NCI-H2196 (cell line): ENCODE measurements at regions not wholly inside any gene's neighbourhood (a gene's known extent, or its start where the extent isn't known, plus 50 kb on each side); places are given as distances from the start of the nearest gene placed in this dataset.

ENCODE experiments used
- DNase-seq: peaks from one replicate; lab custom pipeline; 2025; ENCODE audit not compliant: unreplicated experiment; lab: John Stamatoyannopoulos, UW

DNA sequence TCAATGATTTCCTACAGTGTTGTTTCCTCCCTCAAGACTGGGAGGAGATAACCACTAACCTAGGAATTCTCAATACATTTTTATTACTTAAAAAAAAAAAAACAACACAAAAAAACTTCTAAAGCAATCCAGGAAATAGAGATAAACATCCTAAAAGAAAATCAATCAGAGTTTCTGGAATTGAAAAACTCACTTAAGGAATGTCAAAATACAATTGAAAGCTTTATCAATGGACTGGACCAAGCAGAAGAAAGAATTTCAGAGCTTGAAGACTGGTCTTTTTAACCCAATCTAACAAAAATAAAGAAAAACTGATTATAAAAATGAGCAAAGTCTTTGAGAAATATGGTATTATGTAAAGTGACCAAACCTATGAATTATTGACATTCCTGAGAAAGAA is 394.1 kb downstream of the XPNPEP1 start:
- no peak for DNase-seq

- no peak for DNase-seq
These were observed 405.6 kb downstream of the XPNPEP1 start for GRCh38 chr10:109517748-109518147.

- DNase-seq: no peak
These were observed 418.9 kb downstream of the XPNPEP1 start for GRCh38 chr10:109504401-109504800.

- DNase-seq: no peak
These were observed 435.6 kb downstream of the XPNPEP1 start for GRCh38 chr10:109487691-109488090.

GRCh38 chr10:109480836-109481235 is 442.5 kb downstream of the XPNPEP1 start:
- DNase-seq: no peak

DNA sequence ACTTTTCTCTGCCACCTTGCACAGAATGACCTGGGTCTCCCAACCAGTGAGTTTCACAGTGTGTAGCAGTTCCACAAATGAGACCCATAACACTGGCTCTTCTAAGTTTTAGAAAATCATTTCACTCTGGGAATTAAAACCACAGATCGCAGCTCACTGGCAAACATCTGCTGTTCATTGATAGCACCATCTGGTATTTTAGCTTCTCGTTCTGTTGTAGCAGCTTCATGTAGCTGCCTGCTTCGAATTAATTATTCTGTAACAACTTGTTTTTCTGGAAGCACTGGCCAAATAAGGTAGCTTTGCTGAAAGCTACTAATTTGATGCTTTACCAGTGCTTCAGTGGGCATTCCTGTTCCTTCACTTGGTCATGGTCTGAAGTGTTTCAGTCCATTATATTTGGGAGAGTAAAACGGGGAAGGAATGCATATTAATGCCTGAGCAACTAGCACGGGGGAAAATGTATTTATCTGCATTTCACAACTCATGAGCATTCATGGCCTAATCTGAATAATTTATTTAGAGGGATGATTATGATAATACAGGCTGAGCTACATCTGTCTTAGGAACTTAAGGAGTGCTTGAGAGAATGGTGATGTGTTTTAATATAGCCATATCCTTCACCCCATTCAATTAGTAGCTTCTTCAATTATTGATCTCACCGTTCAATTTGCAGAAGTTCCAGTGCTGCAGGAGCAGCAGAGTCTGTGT is 447.4 kb downstream of the XPNPEP1 start:
- DNase-seq: no peak

GRCh38 chr10:109474812-109475211 is 448.5 kb downstream of the XPNPEP1 start:
- no peak for DNase-seq

GRCh38 chr10:109474261-109474660 is 449.1 kb downstream of the XPNPEP1 start:
- no peak for DNase-seq

DNA sequence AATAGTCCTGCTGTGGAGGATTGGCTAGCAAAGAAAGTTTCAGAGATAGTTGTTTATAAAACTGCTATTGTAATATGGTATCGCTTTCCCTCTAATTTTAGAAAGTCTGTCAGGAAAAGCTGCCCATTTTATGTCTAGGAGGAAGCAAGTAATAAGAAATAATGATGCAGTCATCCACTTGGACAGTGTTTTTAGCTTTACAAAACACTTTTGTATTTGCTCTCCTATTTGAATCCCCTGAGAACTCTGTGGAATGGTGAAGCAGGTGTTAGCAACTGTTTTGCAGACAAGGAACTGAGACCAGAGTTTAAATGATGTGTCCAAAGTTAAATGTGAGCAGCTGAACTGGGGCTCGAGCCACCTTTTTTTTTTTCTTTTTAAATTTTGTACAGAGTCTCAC is 455.8 kb downstream of the XPNPEP1 start:
- no peak for DNase-seq

- no peak for DNase-seq
These were observed 458.4 kb downstream of the XPNPEP1 start for GRCh38 chr10:109464949-109465348.

GRCh38 chr10:109457302-109457638 is 466.0 kb downstream of the XPNPEP1 start:
- no peak for DNase-seq

DNA sequence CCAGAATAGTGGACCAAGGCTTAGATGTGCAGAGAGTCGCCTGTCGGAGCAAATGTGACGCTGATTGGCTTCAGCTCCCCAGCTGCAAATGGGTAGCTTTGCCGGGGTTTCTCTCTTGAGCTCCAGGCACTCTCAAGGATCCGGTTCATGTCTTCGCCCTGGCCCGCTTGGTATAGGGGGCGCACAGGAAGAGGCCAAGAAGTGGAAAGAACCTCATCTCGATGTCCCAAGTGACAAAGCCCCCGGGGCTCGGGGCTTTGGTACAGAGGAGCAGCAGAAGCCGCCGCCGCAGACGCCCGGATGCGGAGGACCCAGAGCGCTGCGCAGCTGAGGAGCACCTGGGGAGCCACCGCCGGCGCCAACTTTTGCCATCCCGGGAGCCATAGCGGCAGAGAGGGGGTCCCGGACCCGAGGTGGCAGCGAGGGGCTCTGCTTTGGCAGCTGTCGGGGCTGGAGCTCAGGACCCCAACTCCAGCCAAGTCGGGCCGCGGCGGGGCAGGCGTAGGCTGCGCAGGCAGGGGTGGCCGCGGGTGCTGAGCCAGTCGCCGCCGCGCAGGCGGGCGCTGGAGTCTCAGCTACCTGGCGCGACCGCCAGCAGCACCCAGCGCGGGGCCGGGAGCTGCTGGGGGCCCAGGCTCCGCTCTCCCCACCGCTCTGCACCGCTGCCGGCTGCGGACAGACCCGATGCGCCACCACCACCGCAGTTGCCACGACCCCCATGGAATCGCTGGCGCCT is 466.6 kb downstream of the XPNPEP1 start:
- no peak for DNase-seq

DNA sequence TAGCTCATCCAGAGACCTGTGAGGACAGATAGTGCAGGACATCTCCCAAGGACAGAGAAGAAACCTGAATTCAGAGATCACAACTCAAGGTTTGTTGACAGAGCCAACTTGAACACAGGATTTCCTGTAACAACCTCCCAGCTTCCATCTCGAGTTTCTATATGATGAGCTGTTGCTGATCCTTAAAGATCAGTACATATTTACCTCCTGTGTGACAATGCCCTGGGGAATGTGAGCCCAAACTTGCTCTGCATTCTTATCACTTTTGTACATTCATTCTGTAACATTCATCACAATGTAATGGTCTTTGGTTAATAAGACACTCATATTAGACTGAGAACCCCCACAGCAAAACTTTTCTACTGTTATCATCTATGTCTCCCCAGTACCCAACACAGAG is 468.6 kb downstream of the XPNPEP1 start:
- DNase-seq: no peak

DNA sequence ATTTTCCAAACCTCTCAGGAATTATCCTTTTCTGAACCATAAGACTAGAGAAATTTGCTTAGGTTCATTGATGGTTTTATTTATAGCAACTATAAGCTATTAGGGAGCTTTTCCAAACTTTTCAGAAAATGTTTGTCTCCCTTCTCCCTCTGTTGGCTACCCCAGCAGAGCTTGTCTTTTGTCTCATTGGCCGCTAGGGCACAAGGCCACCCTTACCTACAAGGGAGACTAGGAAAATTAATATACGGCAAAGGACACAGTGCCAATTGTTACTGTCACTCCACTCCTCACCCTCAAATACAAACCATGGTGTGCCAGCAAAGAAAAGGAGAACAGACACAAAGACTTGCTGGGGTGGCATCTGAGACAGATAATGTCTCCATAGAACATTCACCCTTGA is 471.4 kb downstream of the XPNPEP1 start:
- no peak for DNase-seq

GRCh38 chr10:109450702-109451101 is 472.6 kb downstream of the XPNPEP1 start:
- no peak for DNase-seq

DNA sequence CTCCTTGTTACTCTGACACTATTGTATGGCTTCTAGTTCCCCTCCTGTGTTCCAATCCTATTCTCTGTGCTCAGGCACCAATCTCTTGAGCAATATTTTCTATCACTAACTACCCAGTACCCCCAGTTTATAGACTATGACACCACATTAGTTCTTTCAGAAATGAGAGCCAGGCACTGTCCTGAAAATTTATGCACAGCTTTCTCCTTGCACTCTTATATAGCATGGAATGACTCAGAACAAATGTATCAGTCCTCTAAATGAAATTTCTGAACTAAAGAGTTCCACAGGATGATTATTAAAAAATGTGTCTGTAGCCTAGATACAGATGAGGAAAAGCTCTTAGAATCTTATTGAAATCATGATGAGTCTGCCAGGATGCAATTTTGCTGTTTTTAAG is 489.9 kb downstream of the XPNPEP1 start:
- no peak for DNase-seq

- no peak for DNase-seq
These were observed 491.0 kb downstream of the XPNPEP1 start for GRCh38 chr10:109432281-109432680.

DNA sequence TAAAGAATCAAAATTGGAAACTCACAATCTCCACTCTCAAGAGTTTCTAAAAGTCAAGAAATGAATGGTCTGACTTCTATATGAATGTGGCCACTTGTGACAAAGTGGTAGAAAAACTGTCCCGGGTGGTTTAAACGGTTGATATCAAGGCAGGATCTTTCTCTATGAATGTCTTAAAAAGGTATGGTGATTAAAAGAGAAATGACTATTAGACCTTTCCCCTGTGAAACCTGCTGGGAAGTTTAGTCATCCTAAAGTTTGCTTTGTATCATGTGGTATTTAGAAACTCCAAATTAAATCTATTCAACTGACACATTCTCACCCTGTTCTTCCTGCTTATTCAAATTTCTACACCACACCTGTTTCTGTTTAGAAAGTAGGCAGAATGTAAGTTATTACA is 492.5 kb downstream of the XPNPEP1 start:
- DNase-seq: no peak

- DNase-seq: no peak
These were observed 493.1 kb downstream of the XPNPEP1 start for GRCh38 chr10:109430043-109430760.

GRCh38 chr10:109428775-109429491 is 494.4 kb downstream of the XPNPEP1 start:
- DNase-seq: no peak

GRCh38 chr10:109427411-109427810 is 495.9 kb downstream of the XPNPEP1 start:
- no peak for DNase-seq

DNA sequence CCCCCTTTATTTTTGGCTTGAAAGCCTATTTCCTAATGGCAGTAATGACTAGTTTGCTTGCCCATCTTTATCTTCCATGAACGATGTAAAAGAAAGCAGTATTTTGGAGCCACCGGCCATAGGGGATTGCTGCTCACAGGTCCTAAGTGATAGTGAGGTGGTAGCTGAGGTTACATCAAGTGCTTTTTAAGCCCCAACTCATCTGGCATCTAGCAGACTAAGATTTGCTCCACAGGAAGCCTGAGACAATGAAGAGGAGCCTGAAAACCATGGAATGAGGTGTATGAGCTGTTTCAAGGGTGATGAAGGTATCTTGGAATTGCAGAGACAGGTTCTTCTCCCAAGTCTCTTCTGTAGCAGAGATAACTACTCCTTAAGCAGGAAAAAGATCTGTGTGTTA is 496.3 kb downstream of the XPNPEP1 start:
- no peak for DNase-seq
